NOMO-1 (cell line): ENCODE measurements at regions not wholly inside any gene's neighbourhood (a gene's known extent, or its start where the extent isn't known, plus 50 kb on each side); places are given as distances from the start of the nearest gene placed in this dataset.

Experiments used
- DNase-seq, 2 experiments: peaks; one replicate each; lab custom pipeline; 2025; ENCODE audit not compliant: unreplicated experiment in 2 of 2; lab: John Stamatoyannopoulos, UW

GRCh38 chr16:59214455-59214854, 480.3 kb upstream of the GOT2 start:
- DNase-seq, result no peak

GRCh38 chr16:59213952-59214351, 479.8 kb upstream of the GOT2 start:
- peak; percentile 61 to 92 for DNase-seq

GRCh38 chr16:59212492-59213024, 478.4 kb upstream of the GOT2 start:
- DNase-seq, result peak in 1 of 2 experiments; percentile 56

- no peak for DNase-seq
Measured at GRCh38 chr16:59210955-59211541, 476.9 kb upstream of the GOT2 start.

- DNase-seq, result no peak
Measured at GRCh38 chr16:59205403-59205802, 471.3 kb upstream of the GOT2 start.

GRCh38 chr16:59204589-59204988, 470.5 kb upstream of the GOT2 start:
- DNase-seq, result no peak

GRCh38 chr16:59202233-59202862, 468.2 kb upstream of the GOT2 start:
- DNase-seq, result no peak

GRCh38 chr16:59201821-59202220, 467.7 kb upstream of the GOT2 start:
- DNase-seq, result no peak

- no peak for DNase-seq
Measured at GRCh38 chr16:59201160-59201559, 467.0 kb upstream of the GOT2 start.

- DNase-seq, result no peak
Measured at GRCh38 chr16:59198487-59198886, 464.4 kb upstream of the GOT2 start.

GRCh38 chr16:59195242-59195641, 461.1 kb upstream of the GOT2 start:
- DNase-seq, result no peak

GRCh38 chr16:59193637-59194036, 459.5 kb upstream of the GOT2 start:
- DNase-seq, result no peak

- peak in 1 of 2 experiments; percentile 32 for DNase-seq
Measured at GRCh38 chr16:59192551-59193199, 458.6 kb upstream of the GOT2 start.

- DNase-seq, result no peak
Measured at GRCh38 chr16:59190731-59191130, 456.6 kb upstream of the GOT2 start.

GRCh38 chr16:59188029-59188428, 453.9 kb upstream of the GOT2 start:
- no peak for DNase-seq

- no peak for DNase-seq
Measured at GRCh38 chr16:59181821-59182420, 447.8 kb upstream of the GOT2 start.

- no peak for DNase-seq
Measured at GRCh38 chr16:59180083-59180476, 446.0 kb upstream of the GOT2 start.

GRCh38 chr16:59179446-59180082, 445.4 kb upstream of the GOT2 start:
- DNase-seq, result no peak

GRCh38 chr16:59173408-59173831, 439.3 kb upstream of the GOT2 start:
- no peak for DNase-seq

GRCh38 chr16:59170099-59170712, 436.1 kb upstream of the GOT2 start:
- DNase-seq, result no peak

GRCh38 chr16:59169168-59169567, 435.1 kb upstream of the GOT2 start:
- peak in 1 of 2 experiments; percentile 11 for DNase-seq
